ENCODE measurements at regions not wholly inside any gene's neighbourhood (a gene's known extent, or its start where the extent isn't known, plus 50 kb on each side); places are given as distances from the start of the nearest gene placed in this dataset.

DNA sequence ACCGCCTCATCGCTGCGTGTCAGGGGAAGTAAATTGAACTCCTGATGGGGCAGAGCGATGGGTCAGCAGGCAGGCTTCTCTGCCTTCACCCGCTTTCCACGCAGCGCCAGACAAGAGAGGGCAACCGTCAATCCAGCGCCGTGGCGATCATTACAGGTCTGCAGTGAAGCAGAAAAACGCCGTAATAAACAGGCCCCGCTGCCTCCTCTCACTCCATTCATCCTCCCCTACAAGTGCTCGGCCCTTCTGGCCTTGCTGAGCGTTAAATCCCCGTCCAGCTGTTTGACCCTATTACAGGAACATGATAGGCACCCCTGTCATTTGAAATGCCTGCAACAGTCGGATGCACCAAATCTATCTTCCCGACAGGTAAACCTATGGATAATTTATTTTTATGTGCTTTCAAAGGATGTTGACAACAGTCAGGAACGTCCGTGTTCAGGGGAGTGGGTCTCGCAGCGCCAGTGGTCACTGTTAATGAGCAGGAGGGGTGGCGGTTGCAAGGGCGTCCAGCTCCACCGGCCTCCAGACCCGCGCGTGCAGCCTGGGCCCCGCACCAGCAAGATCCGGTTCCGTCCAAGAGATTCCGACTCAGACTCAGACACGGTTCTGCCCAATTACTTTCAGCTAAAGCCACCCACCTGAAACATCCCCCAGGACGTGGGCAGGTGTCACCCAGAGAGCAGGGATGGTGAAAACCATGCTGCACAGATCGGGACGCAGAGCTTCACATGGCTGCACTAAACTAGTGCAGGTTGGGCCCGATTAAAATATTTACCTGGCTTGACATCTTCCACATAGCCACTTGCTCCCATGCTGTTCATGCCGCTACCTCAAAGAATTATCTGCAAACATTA lies 508.0 kb upstream of the MGMT start:
- DNase-seq = no peak

DNA sequence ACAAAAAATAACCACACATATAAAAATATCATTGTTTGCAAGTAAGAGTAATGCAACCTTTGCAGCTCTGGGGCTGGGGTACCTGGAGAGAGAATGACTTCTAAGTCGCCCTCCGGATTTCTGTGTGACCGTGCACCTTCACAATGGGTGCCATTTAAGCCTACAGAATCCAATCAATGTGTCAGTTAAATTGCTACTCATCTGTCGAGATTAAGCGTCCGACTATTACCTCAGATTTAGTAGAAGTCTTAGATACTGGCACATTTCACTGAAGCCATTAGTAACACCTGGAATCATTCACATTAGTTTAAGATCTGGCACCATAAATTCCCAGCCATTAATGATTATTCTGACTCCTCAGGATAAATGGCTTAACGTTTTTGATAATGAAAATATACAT lies 507.3 kb upstream of the MGMT start:
- no peak for DNase-seq

DNA sequence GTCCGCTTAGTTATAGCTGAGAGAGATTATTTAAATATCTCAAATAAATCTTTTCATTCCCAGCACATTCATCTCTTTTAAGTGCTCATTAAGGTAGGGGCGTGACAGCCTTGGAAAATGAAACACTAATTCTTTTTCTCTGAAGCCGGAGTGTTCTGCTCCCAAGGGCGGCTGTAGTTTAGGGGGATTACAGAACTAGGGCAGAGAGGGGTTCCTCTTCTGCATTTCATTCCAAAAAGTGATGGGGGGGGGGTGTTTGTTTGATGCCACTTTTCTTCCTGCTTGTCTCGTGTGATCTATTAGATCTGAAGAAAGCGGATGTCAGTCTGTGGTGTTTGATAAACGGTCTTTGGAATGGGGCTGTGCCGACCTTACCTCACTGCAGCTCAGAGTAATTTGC lies 506.5 kb upstream of the MGMT start:
- no peak for DNase-seq

DNA sequence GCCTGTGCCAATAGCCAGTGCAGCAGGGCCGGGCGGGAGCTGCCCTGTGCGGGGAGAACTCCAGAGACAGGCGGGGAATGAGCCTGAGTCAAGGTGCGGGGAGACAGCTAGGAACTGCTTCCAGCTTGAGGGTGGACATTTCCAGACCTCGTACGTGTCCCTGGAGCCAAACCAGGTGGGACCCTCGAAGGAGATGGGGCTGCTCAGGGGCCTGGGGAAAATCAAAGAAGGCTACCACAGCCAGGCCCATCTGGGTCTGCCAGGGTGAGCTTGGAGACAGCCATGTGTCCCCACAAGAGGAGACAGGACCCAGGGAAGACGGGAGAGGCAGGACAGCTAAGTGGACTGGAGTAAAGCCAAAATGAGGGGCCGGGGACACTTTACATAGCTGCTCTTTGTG lies 504.9 kb upstream of the MGMT start:
- DNase-seq = no peak

- DNase-seq = no peak
These were observed 503.6 kb upstream of the MGMT start for GRCh38 chr10:128963211-128964099.

DNA sequence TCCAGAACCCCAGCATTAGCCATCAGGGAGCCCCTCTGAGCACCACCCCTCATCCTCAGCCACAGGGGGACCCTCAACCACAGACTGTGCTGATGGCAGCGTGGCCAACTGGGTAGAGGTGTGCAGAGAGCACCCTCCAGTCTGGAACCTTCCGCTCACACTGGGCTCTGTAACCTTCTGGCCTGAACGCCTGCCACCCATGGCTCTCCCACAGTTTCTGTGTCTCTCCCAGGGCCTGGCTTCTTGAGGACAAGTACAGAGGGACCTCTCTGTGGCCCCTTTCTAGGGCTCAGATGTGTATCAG lies 503.0 kb upstream of the MGMT start:
- DNase-seq = no peak

GRCh38 chr10:128967980-128968756 lies 498.9 kb upstream of the MGMT start:
- no peak for DNase-seq

DNA sequence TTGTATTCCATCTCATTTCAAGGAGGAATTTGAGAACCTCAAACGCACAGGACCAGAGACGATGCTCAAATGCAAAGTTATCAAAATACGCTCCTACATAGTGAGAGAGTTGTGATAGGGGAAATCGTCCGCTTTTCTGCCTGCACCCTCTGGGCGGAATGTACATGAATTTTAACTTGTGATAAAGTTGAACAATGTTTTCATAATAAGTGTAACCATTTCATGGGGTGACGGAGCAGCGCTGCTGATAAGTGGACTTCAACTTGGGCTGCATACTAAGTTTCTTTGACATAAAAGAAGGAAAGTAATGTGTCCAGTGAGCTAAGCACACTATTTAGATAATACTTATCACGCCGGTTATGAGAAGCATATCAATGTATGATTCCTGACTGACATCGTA lies 497.5 kb upstream of the MGMT start:
- no peak for DNase-seq

DNA sequence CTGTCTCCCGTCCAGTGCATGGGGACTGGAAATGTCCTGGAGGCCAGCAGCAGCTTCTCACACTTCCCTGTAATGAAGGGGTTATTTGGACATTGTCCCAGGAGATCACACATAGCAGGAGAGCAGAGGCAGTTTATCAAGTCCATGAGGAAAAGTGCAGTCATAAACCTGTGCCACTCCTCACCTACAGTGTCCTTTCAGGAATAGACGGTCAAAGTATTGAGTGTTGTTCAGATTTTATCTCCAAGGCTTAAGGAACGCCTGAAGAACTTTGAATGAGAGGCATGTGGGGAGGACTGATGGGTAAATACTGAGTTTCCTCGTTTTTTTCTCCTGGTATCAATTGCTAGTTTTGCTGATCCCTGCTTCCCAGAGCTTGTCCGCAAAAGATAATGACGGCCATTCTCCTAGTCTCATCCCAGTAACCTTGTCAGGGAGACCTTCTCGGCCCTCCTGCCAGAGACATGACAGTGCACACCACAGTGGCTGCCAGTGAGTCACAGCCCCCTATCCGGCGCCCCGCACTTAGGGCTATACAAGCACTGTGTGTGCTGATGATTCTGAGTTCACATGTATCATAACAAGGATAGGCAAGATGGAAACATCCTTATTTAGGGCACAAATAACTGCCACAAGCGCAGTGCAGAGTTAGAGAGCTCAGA lies 495.5 kb upstream of the MGMT start:
- no peak for DNase-seq

DNA sequence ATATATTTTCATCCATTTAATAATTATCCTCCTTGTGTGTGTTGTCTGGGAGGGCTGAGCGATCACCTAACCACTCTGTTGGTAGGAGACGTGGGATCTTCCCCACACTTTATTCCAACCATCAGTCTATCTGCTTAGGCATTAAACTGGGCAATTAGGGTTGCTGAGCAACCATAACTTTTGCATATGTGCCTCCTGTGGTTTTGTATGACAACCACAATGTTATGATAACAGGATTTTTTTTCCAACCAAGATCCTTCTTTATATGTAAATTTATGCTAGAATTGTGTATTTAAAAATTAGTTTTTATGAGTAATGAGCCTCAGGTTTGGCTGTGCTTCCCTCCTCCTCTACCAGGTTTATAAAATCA lies 495.0 kb upstream of the MGMT start:
- DNase-seq = no peak

- DNase-seq = no peak
These were observed 493.8 kb upstream of the MGMT start for GRCh38 chr10:128973221-128973620.

GRCh38 chr10:128976856-128977255 lies 490.2 kb upstream of the MGMT start:
- DNase-seq = no peak

GRCh38 chr10:128978211-128978610 lies 488.8 kb upstream of the MGMT start:
- DNase-seq = no peak

DNA sequence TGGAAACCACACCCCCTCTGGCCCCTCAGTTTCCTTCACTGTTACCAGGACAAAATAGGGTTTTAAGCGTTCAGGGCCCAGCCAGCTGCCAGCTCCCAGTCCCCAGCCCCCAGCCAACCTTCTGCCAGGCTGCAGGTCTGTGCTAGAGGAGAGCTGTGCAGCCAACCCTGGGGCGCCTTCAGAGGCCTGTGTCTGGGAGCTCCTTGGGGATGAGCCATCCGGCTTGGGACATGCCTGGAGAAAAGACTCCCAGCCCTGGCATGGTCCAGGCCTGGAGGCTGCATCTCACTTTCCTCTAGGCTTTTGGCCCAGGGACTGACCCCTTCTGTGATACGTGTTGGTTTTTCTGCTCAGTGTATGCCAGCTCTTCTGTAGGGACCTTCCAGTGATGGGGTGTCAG lies 487.6 kb upstream of the MGMT start:
- no peak for DNase-seq

- DNase-seq = no peak
These were observed 485.8 kb upstream of the MGMT start for GRCh38 chr10:128981251-128981650.

DNA sequence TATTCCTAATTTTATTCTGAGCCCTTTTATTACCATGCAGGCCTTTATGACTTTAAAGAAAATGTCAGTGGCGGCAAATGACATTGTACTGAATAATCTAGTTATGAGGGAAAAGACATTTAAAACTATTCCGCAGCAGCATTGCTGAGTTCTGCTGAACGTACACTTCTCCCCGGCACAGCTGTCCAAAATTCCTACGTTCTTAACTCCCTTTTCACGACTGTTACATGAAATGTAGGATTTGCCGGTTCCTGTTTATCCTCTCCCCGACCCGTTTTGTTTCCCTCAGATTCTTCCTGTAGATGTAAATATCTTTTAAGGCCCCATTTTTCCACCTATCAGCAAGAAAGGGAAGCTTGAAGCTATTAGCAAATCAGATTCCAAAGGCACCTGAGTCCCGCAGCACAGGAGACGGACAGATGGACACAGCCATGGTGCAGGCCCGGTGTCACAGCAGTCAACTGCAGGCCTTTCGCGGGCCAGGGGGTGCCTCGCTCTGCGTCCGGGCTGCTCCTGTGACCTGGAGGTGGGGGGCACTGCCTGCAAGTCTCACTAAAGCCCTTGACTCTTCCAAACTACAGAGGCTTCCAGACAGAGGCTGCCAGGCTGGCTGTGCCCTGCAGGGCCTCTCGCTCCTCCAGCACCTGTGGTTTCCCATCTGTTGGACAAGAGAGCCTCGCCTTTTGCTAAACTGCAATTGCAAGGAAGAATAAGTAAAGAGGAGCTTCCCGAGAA lies 485.0 kb upstream of the MGMT start:
- no peak for DNase-seq

DNA sequence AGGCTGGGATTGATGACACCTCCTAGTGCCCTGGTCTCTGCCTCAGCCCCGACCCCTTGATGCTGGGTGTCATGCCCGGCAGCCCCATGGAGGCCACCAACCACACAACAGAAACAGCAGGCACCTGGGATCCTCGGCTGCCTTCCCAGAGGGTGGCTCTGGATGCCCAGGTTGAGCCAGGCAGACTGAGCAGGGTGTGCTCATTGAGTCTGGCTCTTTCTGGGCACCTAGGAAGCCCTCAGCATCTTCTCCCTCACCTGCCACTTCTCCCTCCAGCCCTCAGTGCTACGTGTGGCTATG lies 484.5 kb upstream of the MGMT start:
- no peak for DNase-seq

GRCh38 chr10:128985036-128985435 lies 482.0 kb upstream of the MGMT start:
- DNase-seq = no peak

GRCh38 chr10:128990986-128991385 lies 476.1 kb upstream of the MGMT start:
- DNase-seq = no peak

DNA sequence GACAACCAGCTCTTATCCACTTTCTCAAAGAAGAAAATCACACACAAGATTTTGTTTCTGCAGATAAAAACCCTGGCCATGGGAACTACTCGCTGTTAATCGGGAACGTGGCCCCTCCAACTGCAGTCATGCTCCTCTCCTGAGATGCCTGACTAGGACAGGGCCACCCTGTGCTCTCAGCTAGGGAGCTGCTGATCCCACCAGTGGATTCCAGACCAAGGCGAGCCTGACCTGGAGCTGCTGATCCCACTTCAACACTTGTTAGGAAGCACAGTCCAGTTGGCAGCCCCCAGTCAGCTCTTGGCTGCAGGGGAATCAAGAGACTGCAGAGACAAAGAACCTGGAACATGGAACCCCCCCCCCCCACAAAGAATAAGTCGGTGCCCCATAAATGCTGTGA lies 474.3 kb upstream of the MGMT start:
- DNase-seq = no peak

- no peak for DNase-seq
These were observed 473.6 kb upstream of the MGMT start for GRCh38 chr10:128993443-128993842.

DNA sequence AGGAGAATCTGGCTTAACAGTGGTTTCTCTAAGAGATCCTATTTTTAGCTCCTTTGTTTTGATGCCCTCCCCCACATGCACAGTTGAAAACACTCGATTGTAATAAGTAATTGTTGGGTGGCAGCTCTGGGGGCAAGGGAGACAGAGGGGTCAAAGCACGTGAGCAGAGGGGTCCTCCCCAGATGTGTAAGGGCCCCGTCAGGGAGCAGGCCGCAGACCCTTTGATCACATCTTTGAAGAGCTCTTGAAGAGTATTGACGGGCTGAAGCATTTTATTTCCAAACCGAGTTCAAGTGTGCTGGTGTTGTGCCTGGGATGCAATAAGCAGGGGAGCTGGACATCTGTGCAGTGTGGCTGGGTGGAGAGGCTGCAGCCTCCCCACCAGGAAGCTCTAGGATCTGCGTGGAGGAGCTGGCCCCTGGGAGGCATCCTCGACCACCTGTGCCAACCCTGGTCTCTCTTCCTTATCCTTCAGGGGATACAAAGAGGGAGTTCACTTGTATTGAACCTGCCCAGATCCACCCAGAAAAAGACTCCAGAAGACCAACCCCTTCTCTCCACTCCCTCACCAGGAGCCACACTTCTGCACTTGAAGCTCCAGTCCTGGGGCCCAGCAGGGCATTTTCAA lies 473.0 kb upstream of the MGMT start:
- no peak for DNase-seq
